HCT116 (cell line): ENCODE measurements at regions not wholly inside any gene's neighbourhood (a gene's known extent, or its start where the extent isn't known, plus 50 kb on each side); places are given as distances from the start of the nearest gene placed in this dataset.

ENCODE experiments used
- ATAC-seq: fragments of 200-7000 bp; cut with Tn5 transposase; 2 replicates; pipeline ENCODE4 v1.9.1; 2020; ENCODE audit warnings: mild to moderate bottlenecking, moderate library complexity
- BruUV-seq: library from RNA; stranded (reverse); fragments of 400-500 nt; replicated peaks from 2 replicates; lab custom pipeline; 2021; lab: Mats Ljungman, UMichigan
- CTCF ChIA-PET: fragments of 300-600 bp; sonication (Branson Sonifier 250); formaldehyde crosslinking; loops from one replicate; lab custom pipeline; 2021; ENCODE audit warnings: antibody characterized with exemption; lab: Charles Lee
- POLR2A ChIA-PET: fragments of 300-600, 350-600 bp; sonication (Branson Sonifier 250); formaldehyde crosslinking; loops from one replicate; lab custom pipeline; 2021; ENCODE audit warnings: antibody characterized with exemption; lab: Charles Lee
- RAD21 ChIA-PET, 2 experiments: fragments of 300-600 bp; sonication (Branson Sonifier 250); formaldehyde crosslinking; loops; one replicate each; lab custom pipeline; 2023; ENCODE audit warnings: low total read pairs in 2 of 2; ENCODE audit not compliant: uncharacterized antibody in 2 of 2, unreplicated experiment in 2 of 2, low non-redundant PET in 1 of 2; lab: Charles Lee
- DNase-seq: peaks from one replicate; pipeline ENCODE4 v3.0.0-alpha.2; 2010; ENCODE audit warnings: low read depth, low spot score
- H2AFZ ChIP-seq: fragments of 200-600 bp; shearing (Covaris generic), sonication (generic); 2 replicates; pipeline ENCODE4 v1.6.1; 2017; ENCODE audit warnings: low read depth, mixed run types, mixed read lengths, antibody characterized with exemption, low read length; ENCODE audit not compliant: poor library complexity, severe bottlenecking
- H3K27ac ChIP-seq: 2 replicates; pipeline ENCODE4 v1.5.1; 2012; ENCODE audit warnings: low read depth, low read length
- H3K27me3 ChIP-seq: fragments of 200-600 bp; sonication (generic); 2 replicates; pipeline ENCODE4 v1.6.1; 2016; ENCODE audit warnings: mixed run types, low read length, mixed read lengths; ENCODE audit not compliant: insufficient read depth
- H3K36me3 ChIP-seq, 2 experiments: fragments of 200-500 bp in 1 of 2; fragments of 200-600 bp in 1 of 2; sonication (Bioruptor generic) in 1 of 2; sonication (generic) in 1 of 2; 2 replicates each; pipeline versions ENCODE4 v1.5.1 to v1.6.1; 2014 to 2016; ENCODE audit warnings: low read length in 2 of 2, inconsistent platforms in 1 of 2, mixed read lengths in 1 of 2, mixed run types in 1 of 2; ENCODE audit not compliant: insufficient read depth in 2 of 2, control insufficient read depth in 1 of 2
- H3K4me1 ChIP-seq, 2 experiments: fragments of 200-600 bp in 1 of 2; sonication (generic) in 1 of 2; 2 replicates each; pipeline versions ENCODE4 v1.5.1 to v1.6.1; 2012 to 2017; ENCODE audit warnings: low read length in 2 of 2, inconsistent platforms in 1 of 2, mild to moderate bottlenecking in 1 of 2, mixed read lengths in 1 of 2, mixed run types in 1 of 2, moderate library complexity in 1 of 2; ENCODE audit not compliant: insufficient read depth in 2 of 2, control insufficient read depth in 1 of 2
- H3K4me2 ChIP-seq: fragments of 200-600 bp; sonication (generic); 2 replicates; pipeline ENCODE4 v1.6.1; 2017; ENCODE audit warnings: mixed run types, low read length, mixed read lengths
- H3K4me3 ChIP-seq, 2 experiments: fragments of 200-600 bp in 1 of 2; sonication (generic) in 1 of 2; replicated peaks in 1 of 2; 2 replicates each; pipeline ENCODE4 v1.5.1; 2011 to 2016; ENCODE audit warnings: low read length in 2 of 2, control low read depth in 1 of 2, low read depth in 1 of 2, mild to moderate bottlenecking in 1 of 2, mixed read lengths in 1 of 2, mixed run types in 1 of 2
- H3K79me2 ChIP-seq: fragments of 200-600 bp; sonication (generic); 2 replicates; pipeline ENCODE4 v1.6.1; 2017; ENCODE audit warnings: mild to moderate bottlenecking, mixed run types, low read length, moderate library complexity, mixed read lengths; ENCODE audit not compliant: insufficient read depth
- H3K9ac ChIP-seq: fragments of 200-600 bp; sonication (generic); 2 replicates; pipeline ENCODE4 v1.6.1; 2016; ENCODE audit warnings: low read length, mixed read lengths
- H3K9me2 ChIP-seq: fragments of 200-600 bp; sonication (generic), shearing (Covaris generic); 2 replicates; pipeline ENCODE4 v1.6.1; 2017; ENCODE audit warnings: mixed run types, mild to moderate bottlenecking, moderate library complexity; ENCODE audit not compliant: insufficient read depth
- H3K9me3 ChIP-seq, 2 experiments: fragments of 200-500 bp in 1 of 2; fragments of 200-600 bp in 1 of 2; sonication (Bioruptor generic) in 1 of 2; sonication (generic) in 1 of 2; 2 replicates each; pipeline ENCODE4 v1.6.1; 2014 to 2017; ENCODE audit warnings: low read length in 2 of 2, mixed read lengths in 2 of 2, inconsistent platforms in 1 of 2, low read depth in 1 of 2, mild to moderate bottlenecking in 1 of 2, mixed run types in 1 of 2, moderate library complexity in 1 of 2; ENCODE audit not compliant: control insufficient read depth in 1 of 2, insufficient read depth in 1 of 2
- H4K20me1 ChIP-seq: fragments of 200-600 bp; sonication (generic), shearing (Covaris generic); 2 replicates; pipeline ENCODE4 v1.6.1; 2017; ENCODE audit warnings: mixed run types, mild to moderate bottlenecking, moderate library complexity; ENCODE audit not compliant: insufficient read depth
- ATF3 ChIP-seq: IDR thresholded peaks from 2 replicates; pipeline ENCODE4 v1.6.1; 2012
- CBX3 ChIP-seq: IDR thresholded peaks from 2 replicates; pipeline ENCODE4 v1.6.1; 2012; ENCODE audit warnings: low read depth
- CEBPB ChIP-seq: IDR thresholded peaks from 2 replicates; pipeline ENCODE4 v1.6.1; 2012; ENCODE audit warnings: low read depth
- CTCF ChIP-seq, 3 experiments: fragments of 200-600 bp in 1 of 3; sonication (generic) in 1 of 3; IDR thresholded peaks in 2 of 3; conservative IDR thresholded peaks in 1 of 3; 2 replicates each; pipeline ENCODE4 v1.5.1; 2012 to 2017; ENCODE audit warnings: low read depth in 2 of 3, low read length in 2 of 3, antibody characterized with exemption in 1 of 3, borderline replicate concordance in 1 of 3, control low read depth in 1 of 3, mild to moderate bottlenecking in 1 of 3, mixed read lengths in 1 of 3, mixed run types in 1 of 3, moderate library complexity in 1 of 3; ENCODE audit not compliant: insufficient read depth in 1 of 3
- EGR1 ChIP-seq: IDR thresholded peaks from 2 replicates; pipeline ENCODE4 v1.6.1; 2012; ENCODE audit warnings: low read depth
- ELF1 ChIP-seq: IDR thresholded peaks from 2 replicates; pipeline ENCODE4 v1.6.1; 2012; ENCODE audit warnings: low read depth, borderline replicate concordance
- EZH2 ChIP-seq: fragments of 200-600 bp; sonication (generic); IDR thresholded peaks from 2 replicates; pipeline ENCODE4 v1.6.1; 2017; ENCODE audit warnings: antibody characterized with exemption, mixed run types
- EZH2phosphoT487 ChIP-seq: fragments of 200-600 bp; IDR thresholded peaks from 2 replicates; pipeline ENCODE4 v1.6.1; 2018; ENCODE audit warnings: antibody characterized with exemption, borderline replicate concordance
- FOSL1 ChIP-seq: IDR thresholded peaks from 2 replicates; pipeline ENCODE4 v1.6.1; 2012; ENCODE audit warnings: low read depth
- JUND ChIP-seq: IDR thresholded peaks from 2 replicates; pipeline ENCODE4 v1.6.1; 2012
- MAX ChIP-seq: IDR thresholded peaks from 2 replicates; pipeline ENCODE4 v1.6.1; 2012
- POLR2A ChIP-seq: IDR thresholded peaks from 2 replicates; pipeline ENCODE4 v1.7.0; 2011; ENCODE audit warnings: borderline replicate concordance; ENCODE audit not compliant: insufficient read depth, insufficient read length; ENCODE audit errors: extremely low read depth
- POLR2AphosphoS5 ChIP-seq: IDR thresholded peaks from 2 replicates; pipeline ENCODE4 v1.6.1; 2011; ENCODE audit warnings: mild to moderate bottlenecking, low read depth, low read length, moderate library complexity
- RAD21 ChIP-seq: IDR thresholded peaks from 2 replicates; pipeline ENCODE4 v1.6.1; 2012; ENCODE audit warnings: low read depth, mild to moderate bottlenecking
- SIN3A ChIP-seq: IDR thresholded peaks from 2 replicates; pipeline ENCODE4 v1.6.1; 2012; ENCODE audit warnings: low read depth
- SRF ChIP-seq: IDR thresholded peaks from 2 replicates; pipeline ENCODE4 v1.6.1; 2012; ENCODE audit warnings: low read depth
- TCF7L2 ChIP-seq: IDR thresholded peaks from 2 replicates; pipeline ENCODE4 v1.7.0; 2011; ENCODE audit warnings: borderline replicate concordance, inconsistent platforms; ENCODE audit not compliant: insufficient read depth, insufficient read length; ENCODE audit errors: extremely low read depth
- YY1 ChIP-seq: IDR thresholded peaks from 2 replicates; pipeline ENCODE4 v1.6.1; 2011; ENCODE audit warnings: low read length, low read depth, moderate library complexity, mild to moderate bottlenecking; ENCODE audit not compliant: insufficient replicate concordance; ENCODE audit errors: extremely low read depth
- intact Hi-C: fragments of 100-400 bp; cut with micrococcal nuclease; formaldehyde crosslinking; loops from 2 replicates; pipeline ENCODE4 v1.10.0; 2022
- TF ChIP-seq, protein P1 (sequence below): IDR thresholded peaks from 2 replicates; pipeline ENCODE4 v1.6.1; 2012; ENCODE audit warnings: low read depth

DNA sequence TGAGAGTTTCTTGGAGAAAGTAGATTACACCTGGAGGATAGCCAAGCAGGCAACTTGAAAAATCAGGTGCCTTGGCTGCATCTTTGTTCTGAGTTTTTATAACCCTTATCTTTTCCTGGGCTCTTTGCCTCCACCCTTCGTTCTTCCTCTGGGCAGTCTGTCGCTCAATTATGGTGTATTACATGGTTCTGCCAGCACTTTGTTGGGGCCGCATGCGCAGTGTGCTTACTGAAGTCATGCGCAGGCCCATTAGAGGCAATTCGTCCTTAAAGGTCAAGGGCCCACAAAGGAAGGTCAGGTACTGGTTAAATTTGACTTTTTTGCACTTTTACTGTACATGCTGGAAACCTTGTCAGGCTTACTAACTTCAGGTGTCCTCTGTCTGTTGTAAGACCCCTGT lies 761.9 kb upstream of the SLITRK5 start:
- Histone ChIP-seq H3K4me2 (no peak overlapping the region), H3K27ac (no peak overlapping the region), H3K4me1 (no peaks in the 10 kb centered on the region), H3K4me3 (no peak overlapping the region), H3K9me2 (no peaks in the 10 kb centered on the region), H3K79me2 (no peaks in the 10 kb centered on the region), H3K27me3 (no peaks in the 10 kb centered on the region), H3K36me3 (no peaks in the 10 kb centered on the region), H4K20me1 (no peaks in the 10 kb centered on the region), H2AFZ (no peak overlapping the region), H3K9ac (no peak overlapping the region), H3K9me3 (no peaks in the 10 kb centered on the region)
- TF ChIP-seq CEBPB: no peak
- no peak for TF ChIP-seq JUND
- no peak for TF ChIP-seq RAD21
- TF ChIP-seq SRF: no peak
- TF ChIP-seq ELF1: no peak
- TF ChIP-seq FOSL1: no peak
- TF ChIP-seq POLR2A: no peak
- no peak for TF ChIP-seq MAX
- TF ChIP-seq, protein P1, sequence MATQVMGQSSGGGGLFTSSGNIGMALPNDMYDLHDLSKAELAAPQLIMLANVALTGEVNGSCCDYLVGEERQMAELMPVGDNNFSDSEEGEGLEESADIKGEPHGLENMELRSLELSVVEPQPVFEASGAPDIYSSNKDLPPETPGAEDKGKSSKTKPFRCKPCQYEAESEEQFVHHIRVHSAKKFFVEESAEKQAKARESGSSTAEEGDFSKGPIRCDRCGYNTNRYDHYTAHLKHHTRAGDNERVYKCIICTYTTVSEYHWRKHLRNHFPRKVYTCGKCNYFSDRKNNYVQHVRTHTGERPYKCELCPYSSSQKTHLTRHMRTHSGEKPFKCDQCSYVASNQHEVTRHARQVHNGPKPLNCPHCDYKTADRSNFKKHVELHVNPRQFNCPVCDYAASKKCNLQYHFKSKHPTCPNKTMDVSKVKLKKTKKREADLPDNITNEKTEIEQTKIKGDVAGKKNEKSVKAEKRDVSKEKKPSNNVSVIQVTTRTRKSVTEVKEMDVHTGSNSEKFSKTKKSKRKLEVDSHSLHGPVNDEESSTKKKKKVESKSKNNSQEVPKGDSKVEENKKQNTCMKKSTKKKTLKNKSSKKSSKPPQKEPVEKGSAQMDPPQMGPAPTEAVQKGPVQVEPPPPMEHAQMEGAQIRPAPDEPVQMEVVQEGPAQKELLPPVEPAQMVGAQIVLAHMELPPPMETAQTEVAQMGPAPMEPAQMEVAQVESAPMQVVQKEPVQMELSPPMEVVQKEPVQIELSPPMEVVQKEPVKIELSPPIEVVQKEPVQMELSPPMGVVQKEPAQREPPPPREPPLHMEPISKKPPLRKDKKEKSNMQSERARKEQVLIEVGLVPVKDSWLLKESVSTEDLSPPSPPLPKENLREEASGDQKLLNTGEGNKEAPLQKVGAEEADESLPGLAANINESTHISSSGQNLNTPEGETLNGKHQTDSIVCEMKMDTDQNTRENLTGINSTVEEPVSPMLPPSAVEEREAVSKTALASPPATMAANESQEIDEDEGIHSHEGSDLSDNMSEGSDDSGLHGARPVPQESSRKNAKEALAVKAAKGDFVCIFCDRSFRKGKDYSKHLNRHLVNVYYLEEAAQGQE: no peak
- TF ChIP-seq CBX3: no peak
- TF ChIP-seq EGR1: no peak
- TF ChIP-seq POLR2AphosphoS5: no peak
- TF ChIP-seq SIN3A: no peak
- no peak for TF ChIP-seq TCF7L2
- TF ChIP-seq YY1: no peak
- no peak for TF ChIP-seq EZH2phosphoT487
- TF ChIP-seq ATF3: no peak
- no peak for TF ChIP-seq CTCF (IDR thresholded peaks at IDR 0.05 in 2 of 3, conservative IDR thresholded peaks at IDR 0.05 in 1 of 3; ENCODE audit: borderline replicate concordance in 1 of 3, insufficient read depth in 1 of 3, low read depth in 2 of 3, low read length in 2 of 3)
- no peak for TF ChIP-seq EZH2
- no TSS peak for BruUV-seq
- DNase-seq (no peak), ATAC-seq (no peak)
- CTCF ChIA-PET: no interaction called here
- intact Hi-C loops: no loop called here
- RAD21 ChIA-PET: no interaction called here
- POLR2A ChIA-PET: no interaction called here
